ENCODE measurements at regions not wholly inside any gene's neighbourhood (a gene's known extent, or its start where the extent isn't known, plus 50 kb on each side); places are given as distances from the start of the nearest gene placed in this dataset.

DNA sequence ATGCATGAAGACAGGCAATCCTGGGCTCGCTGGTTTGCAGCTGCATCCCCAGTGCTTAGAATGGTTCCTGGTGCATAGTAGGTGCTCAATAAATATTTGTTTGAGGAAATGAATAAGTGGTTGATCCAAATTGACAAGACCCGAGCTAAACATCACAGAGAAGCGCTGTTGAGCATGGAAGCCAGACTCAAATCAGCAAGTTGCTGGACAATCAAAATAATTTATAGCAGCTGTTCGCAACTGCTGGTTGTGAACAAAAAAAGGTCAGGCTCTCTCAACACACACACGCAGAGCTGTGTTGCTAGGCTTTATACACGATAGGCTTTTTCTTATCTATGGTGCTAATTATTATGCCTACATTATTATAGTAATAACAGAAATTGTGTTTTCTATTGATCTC lies 190.2 kb downstream of the TBX5 start:
- no peak for TF ChIP-seq EZH2 (IDR thresholded peaks at IDR 0.05; ENCODE audit: borderline replicate concordance, low read depth, low read length, poor library complexity, severe bottlenecking)
- TF ChIP-seq, protein P1, sequence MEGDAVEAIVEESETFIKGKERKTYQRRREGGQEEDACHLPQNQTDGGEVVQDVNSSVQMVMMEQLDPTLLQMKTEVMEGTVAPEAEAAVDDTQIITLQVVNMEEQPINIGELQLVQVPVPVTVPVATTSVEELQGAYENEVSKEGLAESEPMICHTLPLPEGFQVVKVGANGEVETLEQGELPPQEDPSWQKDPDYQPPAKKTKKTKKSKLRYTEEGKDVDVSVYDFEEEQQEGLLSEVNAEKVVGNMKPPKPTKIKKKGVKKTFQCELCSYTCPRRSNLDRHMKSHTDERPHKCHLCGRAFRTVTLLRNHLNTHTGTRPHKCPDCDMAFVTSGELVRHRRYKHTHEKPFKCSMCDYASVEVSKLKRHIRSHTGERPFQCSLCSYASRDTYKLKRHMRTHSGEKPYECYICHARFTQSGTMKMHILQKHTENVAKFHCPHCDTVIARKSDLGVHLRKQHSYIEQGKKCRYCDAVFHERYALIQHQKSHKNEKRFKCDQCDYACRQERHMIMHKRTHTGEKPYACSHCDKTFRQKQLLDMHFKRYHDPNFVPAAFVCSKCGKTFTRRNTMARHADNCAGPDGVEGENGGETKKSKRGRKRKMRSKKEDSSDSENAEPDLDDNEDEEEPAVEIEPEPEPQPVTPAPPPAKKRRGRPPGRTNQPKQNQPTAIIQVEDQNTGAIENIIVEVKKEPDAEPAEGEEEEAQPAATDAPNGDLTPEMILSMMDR (conservative IDR thresholded peaks at IDR 0.05; ENCODE audit: low read depth, low read length) = no peak

Data from A673 (cell line).